Smooth muscle cell (in vitro differentiated cells): ENCODE measurements at regions not wholly inside any gene's neighbourhood (a gene's known extent, or its start where the extent isn't known, plus 50 kb on each side); places are given as distances from the start of the nearest gene placed in this dataset.

ENCODE experiments used
- DNase-seq: peaks from one replicate; lab custom pipeline; 2025; ENCODE audit not compliant: unreplicated experiment; lab: John Stamatoyannopoulos, UW
- H2AFZ ChIP-seq: fragments of 200-600 bp; sonication (generic); 2 replicates; pipeline ENCODE4 v1.6.0; 2016; ENCODE audit warnings: antibody characterized with exemption, low read depth, mild to moderate bottlenecking
- H3F3A ChIP-seq: fragments of 200-600 bp; sonication (generic); 2 replicates; pipeline ENCODE4 v1.6.0; 2017; ENCODE audit warnings: antibody characterized with exemption, low read depth
- H3K27ac ChIP-seq: fragments of 200-600 bp; sonication (generic); 2 replicates; pipeline ENCODE4 v1.5.1; 2016; ENCODE audit warnings: low read depth, mild to moderate bottlenecking
- H3K27me3 ChIP-seq: fragments of 200-600 bp; sonication (generic); 2 replicates; pipeline ENCODE4 v1.6.1; 2016; ENCODE audit warnings: low read depth, mild to moderate bottlenecking
- H3K36me3 ChIP-seq: fragments of 200-600 bp; sonication (generic); 2 replicates; pipeline ENCODE4 v1.5.1; 2016; ENCODE audit warnings: low read depth
- H3K4me1 ChIP-seq: fragments of 200-600 bp; sonication (generic); 2 replicates; pipeline ENCODE4 v1.5.1; 2016; ENCODE audit warnings: low read depth
- H3K4me2 ChIP-seq: fragments of 200-600 bp; sonication (generic); 2 replicates; pipeline ENCODE4 v1.6.0; 2016; ENCODE audit warnings: mild to moderate bottlenecking
- H3K4me3 ChIP-seq: fragments of 200-600 bp; sonication (generic); 2 replicates; pipeline ENCODE4 v1.5.1; 2016; ENCODE audit warnings: mild to moderate bottlenecking
- H3K79me2 ChIP-seq: fragments of 200-600 bp; sonication (generic); 2 replicates; pipeline ENCODE4 v1.6.0; 2016; ENCODE audit warnings: low read depth, mild to moderate bottlenecking
- H3K9ac ChIP-seq: fragments of 200-600 bp; sonication (generic); 2 replicates; pipeline ENCODE4 v1.6.0; 2016; ENCODE audit warnings: low read depth
- H3K9me3 ChIP-seq: fragments of 200-600 bp; sonication (generic); replicated peaks from 2 replicates; pipeline ENCODE4 v1.5.1; 2016; ENCODE audit warnings: low read depth
- H4K20me1 ChIP-seq: fragments of 200-600 bp; sonication (generic); 2 replicates; pipeline ENCODE4 v1.6.0; 2016; ENCODE audit warnings: low read depth
- CTCF ChIP-seq: fragments of 200-600 bp; sonication (generic); IDR thresholded peaks from 2 replicates; pipeline ENCODE4 v1.5.1; 2017; ENCODE audit warnings: borderline replicate concordance, mild to moderate bottlenecking, antibody characterized with exemption; ENCODE audit not compliant: insufficient read depth, poor library complexity, severe bottlenecking
- whole genome bisulfite sequencing: methylation state at CpG from one replicate; pipeline ENCODE4 v1.1.7; 2016; ENCODE audit warnings: low lambda C conversion rate; 5-methylcytosine and 5-hydroxymethylcytosine counted together

DNA sequence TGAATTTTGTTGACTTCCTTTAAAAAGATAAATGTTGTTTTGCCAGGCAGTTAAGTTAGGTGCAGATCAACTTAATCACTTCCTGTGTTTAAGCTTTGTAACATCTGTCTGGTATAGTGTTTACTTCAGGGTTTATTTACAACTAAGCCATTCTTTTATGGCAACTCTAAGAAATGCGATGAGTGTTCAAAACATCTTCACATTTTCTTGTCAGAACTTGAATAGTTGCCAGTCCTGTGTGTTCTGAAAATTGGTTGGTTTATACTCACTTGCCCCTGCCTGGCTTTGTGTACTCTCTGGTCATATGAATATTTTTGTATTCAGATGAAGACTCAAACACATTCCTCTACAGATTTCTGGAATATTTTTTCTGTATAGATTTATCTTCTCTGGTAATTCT is 327.2 kb downstream of the MDFIC start:
- Histone ChIP-seq H3K4me1 (no peaks in the 10 kb centered on the region), H3K4me2 (peak overlapping the region; percentile 54), H3K9ac (no peak overlapping the region), H3K79me2 (no peaks in the 10 kb centered on the region), H4K20me1 (no peaks in the 10 kb centered on the region), H3K27me3 (no peaks in the 10 kb centered on the region), H3K9me3 (no peaks in the 10 kb centered on the region), H3K4me3 (no peak overlapping the region), H3K36me3 (no peaks in the 10 kb centered on the region), H3F3A (no peaks in the 10 kb centered on the region), H3K27ac (peak overlapping the region; percentile 22), H2AFZ (peak overlapping the region; percentile 61)
- 13% methylated on average over 1 of the region's 1 CpG for WGBS
- no peak for TF ChIP-seq CTCF
- DNase-seq, result no peak

GRCh38 chr7:115241151-115241550 is 319.3 kb downstream of the MDFIC start:
- Histone ChIP-seq H4K20me1 (no peaks in the 10 kb centered on the region), H2AFZ (no peak overlapping the region), H3K27me3 (no peaks in the 10 kb centered on the region), H3F3A (no peaks in the 10 kb centered on the region), H3K36me3 (no peaks in the 10 kb centered on the region), H3K4me2 (no peak overlapping the region), H3K9me3 (no peaks in the 10 kb centered on the region), H3K4me3 (no peak overlapping the region), H3K27ac (no peak overlapping the region), H3K79me2 (no peaks in the 10 kb centered on the region), H3K4me1 (no peaks in the 10 kb centered on the region), H3K9ac (no peak overlapping the region)
- no peak for DNase-seq
- 97% methylated on average over 1 of the region's 1 CpG for WGBS
- TF ChIP-seq CTCF, result no peak

- Histone ChIP-seq H2AFZ (no peak overlapping the region), H3K79me2 (no peaks in the 10 kb centered on the region), H3K27me3 (no peaks in the 10 kb centered on the region), H3K4me2 (no peak overlapping the region), H3K9me3 (no peaks in the 10 kb centered on the region), H4K20me1 (no peaks in the 10 kb centered on the region), H3K36me3 (no peaks in the 10 kb centered on the region), H3K4me1 (no peaks in the 10 kb centered on the region), H3K27ac (no peak overlapping the region), H3F3A (no peaks in the 10 kb centered on the region), H3K4me3 (no peak overlapping the region), H3K9ac (no peak overlapping the region)
- TF ChIP-seq CTCF, result no peak
- WGBS, result 95% methylated on average over 1 of the region's 1 CpG
- no peak for DNase-seq
Measured at GRCh38 chr7:115240242-115240641, 318.3 kb downstream of the MDFIC start.

DNA sequence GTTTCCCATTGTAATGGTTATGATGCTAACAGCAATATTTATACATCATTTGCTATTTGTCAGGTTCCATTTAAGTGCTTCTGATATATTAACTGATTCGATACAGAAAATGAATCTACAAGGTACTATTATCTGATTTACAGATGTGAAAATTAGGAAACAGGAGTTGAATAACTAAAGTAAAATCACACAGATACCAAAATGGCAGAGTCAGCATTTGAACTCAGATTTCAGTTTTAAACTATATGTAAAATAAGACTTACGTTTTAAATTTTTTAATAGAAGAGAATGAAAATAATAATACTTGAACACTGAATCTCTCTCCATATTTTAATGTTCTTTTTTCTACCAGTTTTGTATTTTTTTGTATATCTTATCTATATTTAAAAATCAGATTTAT is 313.2 kb downstream of the MDFIC start:
- DNase-seq, result no peak
- Histone ChIP-seq H3K4me2 (no peak overlapping the region), H3K9ac (no peak overlapping the region), H3K27ac (no peak overlapping the region), H3K79me2 (no peaks in the 10 kb centered on the region), H3K9me3 (no peaks in the 10 kb centered on the region), H3K36me3 (no peaks in the 10 kb centered on the region), H3K27me3 (no peaks in the 10 kb centered on the region), H3K4me1 (peaks cover 3% of the 10 kb centered on the region), H2AFZ (no peak overlapping the region), H3F3A (no peaks in the 10 kb centered on the region), H3K4me3 (no peak overlapping the region), H4K20me1 (no peaks in the 10 kb centered on the region)
- TF ChIP-seq CTCF, result no peak
- 97% methylated on average over 2 of the region's 2 CpGs for WGBS
